ENCODE measurements at regions not wholly inside any gene's neighbourhood (a gene's known extent, or its start where the extent isn't known, plus 50 kb on each side); places are given as distances from the start of the nearest gene placed in this dataset.
A peak's percentile ranks its signal among the peaks of the same experiment; 100 is the strongest.

DNA sequence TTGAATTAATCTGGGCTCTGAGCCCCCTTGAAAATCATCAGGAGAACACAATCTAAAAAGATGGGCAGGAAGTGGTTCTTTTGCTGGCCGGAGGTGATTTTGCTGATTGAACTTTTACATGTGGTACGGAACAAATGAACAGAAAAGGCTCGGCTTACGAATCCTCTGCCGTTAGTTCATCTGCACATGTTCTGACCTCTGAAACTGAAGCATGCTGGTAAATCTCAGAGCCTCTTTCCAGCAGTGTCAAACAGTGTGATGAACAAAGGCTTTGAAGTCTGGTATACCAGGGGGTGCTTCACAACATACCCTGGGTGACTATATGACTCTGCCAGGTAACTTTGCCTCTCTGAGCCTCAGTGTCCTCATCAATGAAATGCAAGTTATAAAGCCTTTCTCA is 194.2 kb upstream of the C1QTNF7 start:
- Histone ChIP-seq H3K4me1 (ENCODE audit: control insufficient read depth in 1 of 2, low read depth in 2 of 2) (peaks cover 40 to 79% of the 10 kb centered on the region in 2 donors), H3K36me3 (no peaks in the 10 kb centered on the region), H3K4me3 (peak overlapping the region; percentile 60), H3K27ac (peak overlapping the region; percentile 75 to 82), H3K27me3 (replicated peaks; ENCODE audit: insufficient read depth) (no peaks in the 10 kb centered on the region), H3K9me3 (no peaks in the 10 kb centered on the region)
- no peak for ATAC-seq (ENCODE audit: insufficient number of reproducible peaks, low FRiP score, low read depth)
- TF ChIP-seq, protein P1, sequence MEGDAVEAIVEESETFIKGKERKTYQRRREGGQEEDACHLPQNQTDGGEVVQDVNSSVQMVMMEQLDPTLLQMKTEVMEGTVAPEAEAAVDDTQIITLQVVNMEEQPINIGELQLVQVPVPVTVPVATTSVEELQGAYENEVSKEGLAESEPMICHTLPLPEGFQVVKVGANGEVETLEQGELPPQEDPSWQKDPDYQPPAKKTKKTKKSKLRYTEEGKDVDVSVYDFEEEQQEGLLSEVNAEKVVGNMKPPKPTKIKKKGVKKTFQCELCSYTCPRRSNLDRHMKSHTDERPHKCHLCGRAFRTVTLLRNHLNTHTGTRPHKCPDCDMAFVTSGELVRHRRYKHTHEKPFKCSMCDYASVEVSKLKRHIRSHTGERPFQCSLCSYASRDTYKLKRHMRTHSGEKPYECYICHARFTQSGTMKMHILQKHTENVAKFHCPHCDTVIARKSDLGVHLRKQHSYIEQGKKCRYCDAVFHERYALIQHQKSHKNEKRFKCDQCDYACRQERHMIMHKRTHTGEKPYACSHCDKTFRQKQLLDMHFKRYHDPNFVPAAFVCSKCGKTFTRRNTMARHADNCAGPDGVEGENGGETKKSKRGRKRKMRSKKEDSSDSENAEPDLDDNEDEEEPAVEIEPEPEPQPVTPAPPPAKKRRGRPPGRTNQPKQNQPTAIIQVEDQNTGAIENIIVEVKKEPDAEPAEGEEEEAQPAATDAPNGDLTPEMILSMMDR (IDR thresholded peaks at IDR 0.05) = no peak
- no peak for DNase-seq (ENCODE audit: low spot score)

- Histone ChIP-seq H3K36me3 (no peaks in the 10 kb centered on the region), H3K9me3 (no peaks in the 10 kb centered on the region), H3K27me3 (replicated peaks; ENCODE audit: insufficient read depth) (no peaks in the 10 kb centered on the region), H3K27ac (peak overlapping the region; percentile 75 to 82), H3K4me3 (peak overlapping the region; percentile 60), H3K4me1 (ENCODE audit: control insufficient read depth in 1 of 2, low read depth in 2 of 2) (peaks cover 40 to 86% of the 10 kb centered on the region in 2 donors)
- TF ChIP-seq, protein P1 (IDR thresholded peaks at IDR 0.05) = no peak
- ATAC-seq (ENCODE audit: insufficient number of reproducible peaks, low FRiP score, low read depth) (no peak), DNase-seq (ENCODE audit: low spot score) (no peak)
These were observed 193.5 kb upstream of the C1QTNF7 start for GRCh38 chr4:15234116-15234855.

DNA sequence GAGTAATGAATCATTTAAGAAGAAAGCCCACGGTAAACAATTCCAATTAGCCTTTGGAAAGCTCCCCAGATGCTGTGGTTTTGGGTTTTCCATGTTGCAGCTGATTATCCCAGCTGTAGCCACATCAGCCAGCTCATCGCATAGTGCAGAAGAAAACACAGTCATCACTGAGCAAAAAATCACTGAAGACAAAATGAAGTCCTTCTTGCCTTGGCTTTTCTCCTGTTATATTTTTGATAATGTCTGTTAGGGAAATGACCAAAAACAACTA is 193.0 kb upstream of the C1QTNF7 start:
- TF ChIP-seq, protein P1 (IDR thresholded peaks at IDR 0.05) = no peak
- Histone ChIP-seq H3K4me1 (ENCODE audit: control insufficient read depth in 1 of 2, low read depth in 2 of 2) (peaks cover 43 to 91% of the 10 kb centered on the region in 2 donors), H3K27ac (peak overlapping the region in 1 of 2 donors; percentile 82), H3K36me3 (no peaks in the 10 kb centered on the region), H3K4me3 (no peak overlapping the region), H3K9me3 (no peaks in the 10 kb centered on the region), H3K27me3 (replicated peaks; ENCODE audit: insufficient read depth) (no peaks in the 10 kb centered on the region)
- ATAC-seq (ENCODE audit: insufficient number of reproducible peaks, low FRiP score, low read depth) (no peak), DNase-seq (ENCODE audit: low spot score) (no peak)

GRCh38 chr4:15235135-15235534 is 192.7 kb upstream of the C1QTNF7 start:
- peak overlapping the region; percentile 37 to 82 for H3K27ac ChIP-seq
- H3K4me3 ChIP-seq = no peak overlapping the region
- H3K27me3 ChIP-seq (replicated peaks; ENCODE audit: insufficient read depth) = no peaks in the 10 kb centered on the region
- TF ChIP-seq, protein P1 (IDR thresholded peaks at IDR 0.05) = no peak
- ATAC-seq (ENCODE audit: insufficient number of reproducible peaks, low FRiP score, low read depth) (no peak), DNase-seq (ENCODE audit: low spot score) (no peak)
- H3K9me3 ChIP-seq = no peaks in the 10 kb centered on the region
- peaks cover 43 to 94% of the 10 kb centered on the region in 2 donors for H3K4me1 ChIP-seq (ENCODE audit: control insufficient read depth in 1 of 2, low read depth in 2 of 2)
- H3K36me3 ChIP-seq = no peaks in the 10 kb centered on the region

- Histone ChIP-seq H3K36me3 (no peaks in the 10 kb centered on the region), H3K27me3 (replicated peaks; ENCODE audit: insufficient read depth) (no peaks in the 10 kb centered on the region), H3K4me1 (ENCODE audit: control insufficient read depth in 1 of 2, low read depth in 2 of 2) (peaks cover 37 to 79% of the 10 kb centered on the region in 2 donors), H3K4me3 (no peak overlapping the region), H3K9me3 (no peaks in the 10 kb centered on the region), H3K27ac (peak overlapping the region; percentile 21 to 82)
- TF ChIP-seq, protein P1 (IDR thresholded peaks at IDR 0.05) = no peak
- ATAC-seq (ENCODE audit: insufficient number of reproducible peaks, low FRiP score, low read depth) = no peak
- no peak for DNase-seq (ENCODE audit: low spot score)
These were observed 190.1 kb upstream of the C1QTNF7 start for GRCh38 chr4:15237648-15238230.
